GM12878 (cell line): ENCODE measurements at regions not wholly inside any gene's neighbourhood (a gene's known extent, or its start where the extent isn't known, plus 50 kb on each side); places are given as distances from the start of the nearest gene placed in this dataset.

Experiments used
- ATAC-seq: fragments of 200-7000 bp; cut with Tn5 transposase; 3 replicates; pipeline ENCODE4 v1.9.1; 2020; ENCODE audit warnings: mild to moderate bottlenecking, moderate library complexity
- BruUV-seq: library from RNA; stranded (reverse); fragments of 400-500 nt; replicated peaks from 2 replicates; lab custom pipeline; 2021; lab: Mats Ljungman, UMichigan
- CTCF ChIA-PET: fragments of 300-600 bp; sonication (Branson Sonifier 250); formaldehyde crosslinking; extraction: SDS; loops from one replicate; lab custom pipeline; 2021; ENCODE audit warnings: inconsistent platforms; lab: Yijun Ruan, JAX
- POLR2A ChIA-PET: fragments of 350-600 bp; formaldehyde crosslinking; extraction: SDS; loops from one replicate; lab custom pipeline; 2021; ENCODE audit warnings: inconsistent platforms; lab: Charles Lee
- RAD21 ChIA-PET: fragments of 300-600 bp; sonication (Branson Sonifier 250); formaldehyde crosslinking; loops from one replicate; lab custom pipeline; 2023; ENCODE audit warnings: antibody characterized with exemption; ENCODE audit not compliant: unreplicated experiment; lab: Charles Lee
- SMC1A ChIA-PET: fragments of 300-600 bp; sonication (Branson Sonifier 250); formaldehyde crosslinking; loops from one replicate; lab custom pipeline; 2023; ENCODE audit not compliant: unreplicated experiment, uncharacterized antibody; lab: Charles Lee
- DNase-seq: peaks from one replicate; pipeline ENCODE4 v3.0.0-alpha.2; 2011; ENCODE audit warnings: low read depth, low spot score
- FAIRE-seq: peaks from 3 replicates; lab custom pipeline; 2011; peaks lifted over from hg19 to GRCh38; lab: Jason Lieb, UNC
- H2AFZ ChIP-seq: 2 replicates; pipeline ENCODE4 v1.6.0; 2011; ENCODE audit warnings: low read depth, low read length, control low read depth; ENCODE audit not compliant: control insufficient read depth
- H3K27ac ChIP-seq: 2 replicates; pipeline ENCODE4 v1.5.1; 2011; ENCODE audit warnings: control low read depth; ENCODE audit not compliant: control insufficient read depth, insufficient read depth
- H3K27me3 ChIP-seq, 2 experiments: replicated peaks in 1 of 2; 2 replicates each; pipeline versions ENCODE4 v1.6.0 to v1.6.1; 2011; ENCODE audit warnings: low read length in 1 of 2; ENCODE audit not compliant: control insufficient read depth in 2 of 2, insufficient read depth in 2 of 2
- H3K36me3 ChIP-seq, 2 experiments: 2 replicates each; pipeline ENCODE4 v1.5.1; 2011; ENCODE audit warnings: low read length in 1 of 2; ENCODE audit not compliant: control insufficient read depth in 2 of 2, insufficient read depth in 2 of 2
- H3K4me1 ChIP-seq: 2 replicates; pipeline ENCODE4 v1.6.1; 2011; ENCODE audit warnings: mild to moderate bottlenecking, low read length, moderate library complexity, mixed read lengths; ENCODE audit not compliant: control insufficient read depth, insufficient read depth
- H3K4me2 ChIP-seq: 2 replicates; pipeline ENCODE4 v1.6.0; 2011; ENCODE audit warnings: control low read depth; ENCODE audit not compliant: control insufficient read depth, insufficient read depth
- H3K4me3 ChIP-seq: fragments of 200-600 bp; sonication (generic); 2 replicates; pipeline ENCODE4 v1.5.1; 2016
- H3K79me2 ChIP-seq: 2 replicates; pipeline ENCODE4 v1.6.0; 2011; ENCODE audit warnings: low read length; ENCODE audit not compliant: control insufficient read depth, insufficient read depth
- H3K9ac ChIP-seq: 2 replicates; pipeline ENCODE4 v1.8.0; 2011; ENCODE audit warnings: low read length, control low read depth, mixed read lengths; ENCODE audit not compliant: control insufficient read depth, insufficient read depth
- H3K9me3 ChIP-seq: replicated peaks from 3 replicates; pipeline ENCODE4 v1.5.1; 2011; ENCODE audit warnings: mild to moderate bottlenecking, low read length; ENCODE audit not compliant: control insufficient read depth, insufficient read depth
- H4K20me1 ChIP-seq: 2 replicates; pipeline ENCODE4 v1.6.0; 2011; ENCODE audit not compliant: control insufficient read depth, insufficient read depth
- EP300 ChIP-seq, 2 experiments: fragments of 150-350 bp in 1 of 2; IDR thresholded peaks; 2 replicates each; pipeline ENCODE4 v1.6.1; 2011 to 2012; ENCODE audit warnings: low read depth in 2 of 2, low read length in 2 of 2, borderline replicate concordance in 1 of 2, improper control_type of control experiment in 1 of 2, inconsistent platforms in 1 of 2; ENCODE audit not compliant: control insufficient read depth in 1 of 2
- KDM1A ChIP-seq: fragments of 200-600 bp; sonication (generic); IDR thresholded peaks from 2 replicates; pipeline ENCODE4 v1.6.1; 2016; ENCODE audit warnings: borderline replicate concordance
- MYB ChIP-seq: fragments of 150-350 bp; IDR thresholded peaks from 2 replicates; pipeline ENCODE4 v1.6.1; 2014; ENCODE audit warnings: mild to moderate bottlenecking, low read depth, low read length, borderline replicate concordance
- NFYB ChIP-seq: IDR thresholded peaks from 2 replicates; pipeline ENCODE4 v1.6.1; 2011; ENCODE audit warnings: low read depth, mild to moderate bottlenecking, low read length, improper control_type of control experiment, moderate library complexity; ENCODE audit not compliant: insufficient read depth
- POLR2A ChIP-seq: IDR thresholded peaks from 2 replicates; pipeline ENCODE4 v1.6.1; 2011; ENCODE audit warnings: low read depth, mild to moderate bottlenecking, low read length
- STAT3 ChIP-seq: IDR thresholded peaks from 2 replicates; pipeline ENCODE4 v1.6.1; 2011; ENCODE audit warnings: low read depth, low read length, improper control_type of control experiment
- WGBS: methylation state at CpG from one replicate; pipeline ENCODE4 v1.1.6; 2016; ENCODE audit warnings: low lambda C conversion rate; ENCODE audit not compliant: insufficient replicate concordance, insufficient coverage; ENCODE audit errors: missing lambda C conversion rate; 5-methylcytosine and 5-hydroxymethylcytosine counted together
- in situ Hi-C: fragments of 300-500 bp; cut with MboI; formaldehyde crosslinking; loops from 9 replicates; pipeline ENCODE4 v1.14.3; 2018; ENCODE audit warnings: mixed read lengths
- intact Hi-C: fragments of 100-400 bp; cut with micrococcal nuclease; formaldehyde crosslinking; loops from one replicate; pipeline ENCODE4 v1.14.2; 2022; ENCODE audit not compliant: unreplicated experiment

DNA sequence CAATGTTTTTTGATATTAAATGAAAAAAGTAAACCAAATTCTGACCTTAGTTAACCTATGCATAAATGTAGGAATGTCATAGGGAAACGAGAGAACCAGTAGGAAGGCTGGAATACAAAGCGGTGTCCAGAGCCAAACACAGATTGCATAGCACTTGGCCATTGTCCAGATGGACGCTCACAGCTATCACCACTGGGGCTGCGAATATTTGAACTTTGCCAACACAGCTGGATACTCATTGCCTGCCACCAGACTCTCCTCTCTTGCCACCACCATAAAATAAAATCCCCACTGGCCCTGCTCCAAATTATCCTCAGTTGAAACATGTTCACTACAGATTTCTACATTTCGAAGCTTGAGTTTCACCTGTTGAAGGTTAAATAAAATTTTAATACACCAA is 159.3 kb upstream of the GULP1 start:
- no peaks in the 10 kb centered on the region for H3K27me3 ChIP-seq
- in situ Hi-C loops = no loop called here
- H4K20me1 ChIP-seq = no peaks in the 10 kb centered on the region
- POLR2A ChIA-PET = no interaction called here
- WGBS = 19% methylated on average over 5 of the region's 5 CpGs
- TF ChIP-seq EP300 (IDR thresholded peaks at IDR 0.05; ENCODE audit: borderline replicate concordance in 1 of 2, control insufficient read depth in 1 of 2, low read depth in 2 of 2, low read length in 2 of 2) (no peak), KDM1A (no peak), POLR2A (no peak), STAT3 (no peak), NFYB (no peak)
- TF ChIP-seq, all 136 proteins: peak for 0
- H3K27ac ChIP-seq = no peak overlapping the region
- H2AFZ ChIP-seq = no peak overlapping the region
- DNase-seq = no peak
- no peaks in the 10 kb centered on the region for H3K4me1 ChIP-seq
- no peak overlapping the region for H3K4me2 ChIP-seq
- ChIA-PET CTCF (no interaction called here), SMC1A (no interaction called here), RAD21 (no interaction called here)
- intact Hi-C loops = no loop called here
- no peak for FAIRE-seq
- no peak for ATAC-seq
- H3K9ac ChIP-seq = no peak overlapping the region
- no peaks in the 10 kb centered on the region for H3K79me2 ChIP-seq
- no peak overlapping the region for H3K4me3 ChIP-seq
- BruUV-seq = no TSS peak
- H3K36me3 ChIP-seq = no peaks in the 10 kb centered on the region
- no peaks in the 10 kb centered on the region for H3K9me3 ChIP-seq

GRCh38 chr2:188134241-188134640 is 157.4 kb upstream of the GULP1 start:
- intact Hi-C loops (no loop called here), in situ Hi-C loops (no loop called here)
- FAIRE-seq (no peak), ATAC-seq (no peak), DNase-seq (no peak)
- Histone ChIP-seq H3K27ac (no peak overlapping the region), H3K9ac (no peak overlapping the region), H3K4me2 (no peak overlapping the region), H3K79me2 (no peaks in the 10 kb centered on the region), H4K20me1 (no peaks in the 10 kb centered on the region), H3K4me1 (no peaks in the 10 kb centered on the region), H3K27me3 (no peaks in the 10 kb centered on the region), H3K4me3 (no peak overlapping the region), H3K36me3 (no peaks in the 10 kb centered on the region), H2AFZ (no peak overlapping the region), H3K9me3 (no peaks in the 10 kb centered on the region)
- WGBS = 4% methylated on average over 1 of the region's 1 CpG
- ChIA-PET CTCF (no interaction called here), RAD21 (no interaction called here), POLR2A (no interaction called here), SMC1A (no interaction called here)
- no TSS peak for BruUV-seq
- no peak for TF ChIP-seq MYB
- no peak for TF ChIP-seq POLR2A
